Sigmoid colon (tissue), 6 donors: ENCODE measurements at regions not wholly inside any gene's neighbourhood (a gene's known extent, or its start where the extent isn't known, plus 50 kb on each side); places are given as distances from the start of the nearest gene placed in this dataset.

ENCODE experiments used
- DNase-seq: peaks from one replicate; pipeline ENCODE4 v3.0.0-alpha.2; 2019
- H3K27ac ChIP-seq, 4 donors: fragments of 200-600 bp; sonication (generic); one replicate each; pipeline ENCODE4 v1.5.1; 2016 to 2019; ENCODE audit warnings: mild to moderate bottlenecking in 1 of 4
- H3K27me3 ChIP-seq, 3 donors: fragments of 200-600 bp; sonication (generic); one replicate each; pipeline ENCODE4 v1.5.1; 2019; ENCODE audit warnings: mild to moderate bottlenecking in 1 of 3
- H3K36me3 ChIP-seq, 4 donors: fragments of 200-600 bp; sonication (generic); one replicate each; pipeline ENCODE4 v1.5.1; 2016 to 2019
- H3K4me1 ChIP-seq, 4 donors: fragments of 200-600 bp; sonication (generic); one replicate each; pipeline ENCODE4 v1.5.1; 2017 to 2019
- H3K4me3 ChIP-seq, 4 donors: fragments of 200-600 bp; sonication (generic); one replicate each; pipeline ENCODE4 v1.5.1; 2017 to 2019; ENCODE audit warnings: mild to moderate bottlenecking in 2 of 4, moderate library complexity in 1 of 4
- H3K9me3 ChIP-seq, 4 donors: fragments of 200-600 bp in 3 of 4; sonication (generic) in 3 of 4; one replicate each; pipeline versions ENCODE4 v1.5.1 to v1.6.1; 2013 to 2019
- CTCF ChIP-seq, 4 experiments: fragments of 450-650 bp in 3 of 4; fragments of 200-600 bp in 1 of 4; IDR thresholded peaks; one replicate each; pipeline ENCODE4 v1.5.1; 2016 to 2019; ENCODE audit warnings: antibody characterized with exemption in 4 of 4, mild to moderate bottlenecking in 3 of 4, moderate library complexity in 2 of 4
- EP300 ChIP-seq, 4 donors: sonication (generic); formaldehyde crosslinking; IDR thresholded peaks; one replicate each; pipeline ENCODE4 v1.6.1; 2017; ENCODE audit warnings: antibody characterized with exemption in 4 of 4
- POLR2A ChIP-seq, 2 donors: fragments of 450-650 bp; IDR thresholded peaks; one replicate each; pipeline ENCODE4 v1.6.1; 2016; ENCODE audit warnings: antibody characterized with exemption in 2 of 2, mild to moderate bottlenecking in 2 of 2, moderate library complexity in 2 of 2
- POLR2AphosphoS5 ChIP-seq, 4 donors: sonication (generic); formaldehyde crosslinking; IDR thresholded peaks; one replicate each; pipeline ENCODE4 v1.6.1; 2017; ENCODE audit warnings: antibody characterized with exemption in 4 of 4
- WGBS, 2 donors: extraction: QIAGEN DNeasy Blood & Tissue Kit; methylation state at CpG; one replicate each; pipeline ENCODE4 v1.1.7; 2013; 5-methylcytosine and 5-hydroxymethylcytosine counted together
- intact Hi-C: fragments of 100-400 bp; cut with DNase I; formaldehyde crosslinking; loops from one replicate; pipeline ENCODE4 v1.15.1; 2023
- donor health status: healthy with polysubstance abuse.
- donor health status: healthy.

- DNase-seq: no peak
- intact Hi-C loops: no loop called here
- H3K27ac ChIP-seq: no peak overlapping the region
- H3K9me3 ChIP-seq: no peaks in the 10 kb centered on the region
- 15 to 60% methylated on average over 5 of the region's 5 CpGs for WGBS, 2 donors
- TF ChIP-seq CTCF (IDR thresholded peaks at IDR 0.05) (no peak), POLR2AphosphoS5 (IDR thresholded peaks at IDR 0.05) (no peak), POLR2A (IDR thresholded peaks at IDR 0.05) (no peak), EP300 (IDR thresholded peaks at IDR 0.05) (no peak)
- no peaks in the 10 kb centered on the region for H3K36me3 ChIP-seq
- no peaks in the 10 kb centered on the region for H3K27me3 ChIP-seq
- H3K4me1 ChIP-seq: no peaks in the 10 kb centered on the region
- H3K4me3 ChIP-seq: no peak overlapping the region
Measured at GRCh38 chr3:176920766-176921160, 276.5 kb downstream of the TBL1XR1 start.

GRCh38 chr3:176919836-176920765 lies 277.2 kb downstream of the TBL1XR1 start:
- intact Hi-C loops: no loop called here
- no peak for TF ChIP-seq POLR2A (IDR thresholded peaks at IDR 0.05)
- 74 to 78% methylated on average over 11 of the region's 11 CpGs for WGBS, 2 donors
- H3K4me1 ChIP-seq: no peaks in the 10 kb centered on the region
- H3K36me3 ChIP-seq: no peaks in the 10 kb centered on the region
- H3K27me3 ChIP-seq: no peaks in the 10 kb centered on the region
- no peak for DNase-seq
- no peaks in the 10 kb centered on the region for H3K9me3 ChIP-seq
- H3K27ac ChIP-seq: no peak overlapping the region
- H3K4me3 ChIP-seq: no peak overlapping the region

- Histone ChIP-seq H3K9me3 (no peaks in the 10 kb centered on the region), H3K27ac (no peak overlapping the region), H3K4me3 (no peak overlapping the region), H3K4me1 (no peaks in the 10 kb centered on the region), H3K27me3 (no peaks in the 10 kb centered on the region), H3K36me3 (no peaks in the 10 kb centered on the region)
- intact Hi-C loops: no loop called here
- WGBS, 2 donors: 21 to 77% methylated on average over 3 of the region's 3 CpGs
- no peak for DNase-seq
- TF ChIP-seq CTCF (IDR thresholded peaks at IDR 0.05): no peak
- no peak for TF ChIP-seq POLR2A (IDR thresholded peaks at IDR 0.05)
- TF ChIP-seq POLR2AphosphoS5 (IDR thresholded peaks at IDR 0.05): no peak
- no peak for TF ChIP-seq EP300 (IDR thresholded peaks at IDR 0.05)
Measured at GRCh38 chr3:176916777-176917176, 280.5 kb downstream of the TBL1XR1 start.

- TF ChIP-seq POLR2AphosphoS5 (IDR thresholded peaks at IDR 0.05) (no peak), EP300 (IDR thresholded peaks at IDR 0.05) (no peak), POLR2A (IDR thresholded peaks at IDR 0.05) (no peak), CTCF (IDR thresholded peaks at IDR 0.05) (no peak)
- Histone ChIP-seq H3K36me3 (no peaks in the 10 kb centered on the region), H3K4me3 (no peak overlapping the region), H3K27ac (no peak overlapping the region), H3K27me3 (no peaks in the 10 kb centered on the region), H3K4me1 (no peaks in the 10 kb centered on the region), H3K9me3 (no peaks in the 10 kb centered on the region)
- intact Hi-C loops: no loop called here
- WGBS, 2 donors: 80 to 92% methylated on average over 1 of the region's 1 CpG
- DNase-seq: no peak
Measured at GRCh38 chr3:176914764-176915163, 282.5 kb downstream of the TBL1XR1 start.

GRCh38 chr3:176911579-176911978 lies 285.7 kb downstream of the TBL1XR1 start:
- Histone ChIP-seq H3K27ac (no peak overlapping the region), H3K9me3 (no peaks in the 10 kb centered on the region), H3K4me3 (no peak overlapping the region), H3K27me3 (no peaks in the 10 kb centered on the region), H3K36me3 (no peaks in the 10 kb centered on the region), H3K4me1 (peaks cover 0 to 2% (median 2%) of the 10 kb centered on the region in 4 donors)
- TF ChIP-seq CTCF (IDR thresholded peaks at IDR 0.05) (no peak), POLR2A (IDR thresholded peaks at IDR 0.05) (no peak), EP300 (IDR thresholded peaks at IDR 0.05) (no peak)
- intact Hi-C loops: no loop called here
- 74 to 84% methylated on average over 1 of the region's 1 CpG for WGBS, 2 donors
- DNase-seq: no peak
